HEK293 (cell line): ENCODE measurements at regions not wholly inside any gene's neighbourhood (a gene's known extent, or its start where the extent isn't known, plus 50 kb on each side); places are given as distances from the start of the nearest gene placed in this dataset.

ENCODE experiments used
- CTCF ChIA-PET: fragments of 350-600 bp; formaldehyde crosslinking; extraction: SDS; loops from one replicate; lab custom pipeline; 2021; ENCODE audit warnings: antibody characterized with exemption; lab: Yijun Ruan, JAX
- POLR2A ChIA-PET: fragments of 300-600 bp; formaldehyde crosslinking; extraction: SDS; loops from one replicate; lab custom pipeline; 2020; ENCODE audit warnings: antibody characterized with exemption, inconsistent platforms; lab: Yijun Ruan, JAX
- H3K27ac ChIP-seq: fragments of 200-500 bp; sonication (Bioruptor generic); 2 replicates; pipeline ENCODE4 v1.5.1; 2014; ENCODE audit warnings: low read depth, low read length, control low read depth, inconsistent platforms; ENCODE audit errors: extremely low read depth
- H3K36me3 ChIP-seq, 2 experiments: fragments of 200-500 bp in 1 of 2; sonication (Bioruptor generic) in 1 of 2; 1 replicate in 1 of 2; 2 replicates in 1 of 2; pipeline ENCODE4 v1.5.1; 2014 to 2017; ENCODE audit warnings: inconsistent platforms in 2 of 2, low read length in 2 of 2; ENCODE audit not compliant: control insufficient read depth in 2 of 2, insufficient read depth in 1 of 2
- H3K4me1 ChIP-seq: fragments of 200-500 bp; sonication (Bioruptor generic); 2 replicates; pipeline ENCODE4 v1.5.1; 2014; ENCODE audit warnings: mild to moderate bottlenecking, low read length, inconsistent platforms; ENCODE audit not compliant: control insufficient read depth, insufficient read depth
- H3K4me3 ChIP-seq: 2 replicates; pipeline ENCODE4 v1.5.1; 2011; ENCODE audit warnings: low read depth, mild to moderate bottlenecking, control low read depth, low read length, moderate library complexity
- H3K9me3 ChIP-seq: fragments of 200-500 bp; sonication (Bioruptor generic); 2 replicates; pipeline ENCODE4 v1.5.1; 2014; ENCODE audit warnings: low read depth, low read length, inconsistent platforms; ENCODE audit not compliant: control insufficient read depth, insufficient read depth
- SP2 ChIP-seq: fragments of 450-650 bp; formaldehyde crosslinking; IDR thresholded peaks from 2 replicates; pipeline ENCODE4 v1.5.1; 2016; ENCODE audit warnings: missing biosample characterization, missing genetic modification characterization
- TSHZ1 ChIP-seq: fragments of 450-650 bp; formaldehyde crosslinking; IDR thresholded peaks from 2 replicates; pipeline ENCODE4 v1.5.1; 2016; ENCODE audit warnings: missing biosample characterization, missing genetic modification characterization, borderline replicate concordance
- ZNF133 ChIP-seq: fragments of 450-650 bp; formaldehyde crosslinking; IDR thresholded peaks from 2 replicates; pipeline ENCODE4 v1.5.1; 2016; ENCODE audit warnings: missing biosample characterization, missing genetic modification characterization
- ZNF184 ChIP-seq: fragments of 450-650 bp; IDR thresholded peaks from 2 replicates; pipeline ENCODE4 v1.5.1; 2018; ENCODE audit warnings: missing biosample characterization, mild to moderate bottlenecking, missing genetic modification characterization
- ZNF19 ChIP-seq: fragments of 450-650 bp; formaldehyde crosslinking; IDR thresholded peaks from 2 replicates; pipeline ENCODE4; 2016; ENCODE audit warnings: missing biosample characterization, missing genetic modification characterization, low read depth
- ZNF2 ChIP-seq: fragments of 450-650 bp; formaldehyde crosslinking; IDR thresholded peaks from 2 replicates; pipeline ENCODE4 v1.5.1; 2016; ENCODE audit warnings: missing biosample characterization, missing genetic modification characterization
- ZNF26 ChIP-seq: fragments of 450-650 bp; formaldehyde crosslinking; IDR thresholded peaks from 2 replicates; pipeline ENCODE4 v1.5.1; 2016; ENCODE audit warnings: missing biosample characterization, missing genetic modification characterization
- ZNF274 ChIP-seq, 2 experiments: fragments of 200-500 bp in 1 of 2; fragments of 450-650 bp in 1 of 2; sonication (Bioruptor generic) in 1 of 2; formaldehyde crosslinking in 1 of 2; IDR thresholded peaks; 2 replicates each; pipeline versions ENCODE4 v1.5.1 to v1.6.1; 2014 to 2016; ENCODE audit warnings: borderline replicate concordance in 1 of 2, inconsistent platforms in 1 of 2, low read length in 1 of 2, missing biosample characterization in 1 of 2, missing genetic modification characterization in 1 of 2
- ZNF324 ChIP-seq: fragments of 450-650 bp; formaldehyde crosslinking; IDR thresholded peaks from 2 replicates; pipeline ENCODE4 v1.5.1; 2016; ENCODE audit warnings: missing biosample characterization, missing genetic modification characterization
- ZNF341 ChIP-seq: fragments of 450-650 bp; formaldehyde crosslinking; IDR thresholded peaks from 2 replicates; pipeline ENCODE4; 2016; ENCODE audit warnings: low read depth, missing biosample characterization, missing genetic modification characterization
- ZNF362 ChIP-seq: fragments of 450-650 bp; formaldehyde crosslinking; IDR thresholded peaks from 2 replicates; pipeline ENCODE4 v1.5.1; 2016; ENCODE audit warnings: missing biosample characterization, missing genetic modification characterization
- ZNF404 ChIP-seq: fragments of 450-650 bp; formaldehyde crosslinking; IDR thresholded peaks from 2 replicates; pipeline ENCODE4 v1.5.1; 2017; ENCODE audit warnings: missing biosample characterization, missing genetic modification characterization
- ZNF488 ChIP-seq: fragments of 450-650 bp; formaldehyde crosslinking; IDR thresholded peaks from 2 replicates; pipeline ENCODE4 v1.5.1; 2016; ENCODE audit warnings: missing biosample characterization, missing genetic modification characterization
- ZNF560 ChIP-seq: fragments of 450-650 bp; formaldehyde crosslinking; IDR thresholded peaks from 2 replicates; pipeline ENCODE4 v1.5.1; 2017; ENCODE audit warnings: missing biosample characterization, missing genetic modification characterization, borderline replicate concordance
- ZNF585B ChIP-seq: fragments of 450-650 bp; formaldehyde crosslinking; IDR thresholded peaks from 2 replicates; pipeline ENCODE4 v1.5.1; 2016; ENCODE audit warnings: missing biosample characterization, missing genetic modification characterization
- ZNF596 ChIP-seq: fragments of 450-650 bp; IDR thresholded peaks from 2 replicates; pipeline ENCODE4 v1.5.0; 2018; ENCODE audit warnings: missing biosample characterization, mild to moderate bottlenecking, missing genetic modification characterization, moderate library complexity
- ZNF626 ChIP-seq: fragments of 450-650 bp; sonication (Bioruptor Pico); formaldehyde crosslinking; IDR thresholded peaks from 2 replicates; pipeline ENCODE4 v1.5.1; 2018; ENCODE audit warnings: missing biosample characterization, missing genetic modification characterization, inconsistent platforms
- ZNF629 ChIP-seq: fragments of 450-650 bp; formaldehyde crosslinking; IDR thresholded peaks from 2 replicates; pipeline ENCODE4 v1.5.1; 2017; ENCODE audit warnings: missing biosample characterization, missing genetic modification characterization
- ZSCAN4 ChIP-seq: fragments of 450-650 bp; formaldehyde crosslinking; IDR thresholded peaks from 2 replicates; pipeline ENCODE4 v1.5.1; 2017; ENCODE audit warnings: missing biosample characterization, missing genetic modification characterization

GRCh38 chr12:115042341-115042740, 358.4 kb upstream of the TBX3 start (continued):
- no peak for TF ChIP-seq ZNF626 (tag by site-specific recombination)
- TF ChIP-seq ZNF404 (tag by site-specific recombination) = no peak
- no peak for TF ChIP-seq ZNF274 (IDR thresholded peaks at IDR 0.05; ENCODE audit: low read length)
- no peak for TF ChIP-seq ZNF274 (tag by site-specific recombination; IDR thresholded peaks at IDR 0.05; ENCODE audit: borderline replicate concordance)
- no peak for TF ChIP-seq ZNF560 (tag by site-specific recombination)
- TF ChIP-seq ZNF341 (tag by site-specific recombination) = no peak
- no peak for TF ChIP-seq ZNF184 (tag by site-specific recombination)
- TF ChIP-seq ZNF585B (tag by site-specific recombination) = no peak
- no peak for TF ChIP-seq ZNF26 (tag by site-specific recombination)
- TF ChIP-seq ZNF19 (tag by site-specific recombination) = no peak
- no peak for TF ChIP-seq ZNF596

- ChIA-PET CTCF (no interaction called here), POLR2A (no interaction called here)
- no peak overlapping the region for H3K27ac ChIP-seq
- H3K9me3 ChIP-seq = no peaks in the 10 kb centered on the region
- TF ChIP-seq ZNF133 (tag by site-specific recombination) = no peak
- no peak for TF ChIP-seq TSHZ1 (tag by site-specific recombination)
- H3K4me3 ChIP-seq = no peak overlapping the region
- no peaks in the 10 kb centered on the region for H3K4me1 ChIP-seq
- no peaks in the 10 kb centered on the region for H3K36me3 ChIP-seq
Measured at GRCh38 chr12:115037830-115038229, 353.9 kb upstream of the TBX3 start.

- Histone ChIP-seq H3K4me1 (no peaks in the 10 kb centered on the region), H3K9me3 (no peaks in the 10 kb centered on the region), H3K36me3 (no peaks in the 10 kb centered on the region), H3K4me3 (no peak overlapping the region), H3K27ac (no peak overlapping the region)
- ChIA-PET CTCF (no interaction called here), POLR2A (no interaction called here)
- TF ChIP-seq ZNF362 (tag by site-specific recombination) (no peak), ZNF2 (tag by site-specific recombination) (no peak), ZNF488 (tag by site-specific recombination) (no peak), SP2 (no peak), ZNF629 (tag by site-specific recombination) (no peak), ZSCAN4 (no peak), ZNF324 (tag by site-specific recombination) (no peak)
Measured at GRCh38 chr12:115035535-115036107, 351.6 kb upstream of the TBX3 start.
